ENCODE measurements at regions not wholly inside any gene's neighbourhood (a gene's known extent, or its start where the extent isn't known, plus 50 kb on each side); places are given as distances from the start of the nearest gene placed in this dataset.
"Not testable (repeated sequence)": the region's sequence is repeated elsewhere in the genome, so short reads cannot be mapped to it uniquely, and the experiment has no call there.

- TF ChIP-seq CTCF (IDR thresholded peaks at IDR 0.05; ENCODE audit: borderline replicate concordance, control extremely low read depth, extremely low read depth, insufficient read depth, missing control alignments), result no peak
- in situ Hi-C loops (cut with MboI; ENCODE audit: low sequenced_read_pairs, unreplicated experiment), result no loop called here
- DNase-seq (ENCODE audit: low spot score), result no peak
These were observed 212.1 kb upstream of the KCND2 start for GRCh38 chr7:120060875-120061274.

GRCh38 chr7:120064565-120064964 is 208.4 kb upstream of the KCND2 start:
- in situ Hi-C loops (cut with MboI; ENCODE audit: low sequenced_read_pairs, unreplicated experiment), result no loop called here
- no peak for DNase-seq (ENCODE audit: low spot score)
- no peak for TF ChIP-seq CTCF (IDR thresholded peaks at IDR 0.05; ENCODE audit: borderline replicate concordance, control extremely low read depth, extremely low read depth, insufficient read depth, missing control alignments)

GRCh38 chr7:120066898-120067297 is 206.1 kb upstream of the KCND2 start:
- in situ Hi-C loops (cut with MboI; ENCODE audit: low sequenced_read_pairs, unreplicated experiment); DNase-seq (ENCODE audit: low spot score): not testable (repeated sequence)

- TF ChIP-seq CTCF (IDR thresholded peaks at IDR 0.05; ENCODE audit: borderline replicate concordance, control extremely low read depth, extremely low read depth, insufficient read depth, missing control alignments), result no peak
- in situ Hi-C loops (cut with MboI; ENCODE audit: low sequenced_read_pairs, unreplicated experiment), result no loop called here
- DNase-seq (ENCODE audit: low spot score), result no peak
These were observed 202.8 kb upstream of the KCND2 start for GRCh38 chr7:120070201-120070600.

GRCh38 chr7:120077777-120078176 is 195.2 kb upstream of the KCND2 start:
- DNase-seq (ENCODE audit: low spot score), result no peak
- TF ChIP-seq CTCF (IDR thresholded peaks at IDR 0.05; ENCODE audit: borderline replicate concordance, control extremely low read depth, extremely low read depth, insufficient read depth, missing control alignments), result no peak
- in situ Hi-C loops (cut with MboI; ENCODE audit: low sequenced_read_pairs, unreplicated experiment), result no loop called here

GRCh38 chr7:120079022-120079421 is 194.0 kb upstream of the KCND2 start:
- TF ChIP-seq CTCF (IDR thresholded peaks at IDR 0.05; ENCODE audit: borderline replicate concordance, control extremely low read depth, extremely low read depth, insufficient read depth, missing control alignments), result no peak
- in situ Hi-C loops (cut with MboI; ENCODE audit: low sequenced_read_pairs, unreplicated experiment), result no loop called here
- no peak for DNase-seq (ENCODE audit: low spot score)

- in situ Hi-C loops (cut with MboI; ENCODE audit: low sequenced_read_pairs, unreplicated experiment), result no loop called here
- DNase-seq (ENCODE audit: low spot score), result no peak
- TF ChIP-seq CTCF (IDR thresholded peaks at IDR 0.05; ENCODE audit: borderline replicate concordance, control extremely low read depth, extremely low read depth, insufficient read depth, missing control alignments), result no peak
These were observed 193.3 kb upstream of the KCND2 start for GRCh38 chr7:120079704-120080103.

GRCh38 chr7:120086468-120086867 is 186.5 kb upstream of the KCND2 start:
- DNase-seq (ENCODE audit: low spot score); in situ Hi-C loops (cut with MboI; ENCODE audit: low sequenced_read_pairs, unreplicated experiment): not testable (repeated sequence)

All from GM13976 (cell line).